Adrenal gland (tissue), 9 donors: ENCODE measurements at regions not wholly inside any gene's neighbourhood (a gene's known extent, or its start where the extent isn't known, plus 50 kb on each side); places are given as distances from the start of the nearest gene placed in this dataset.

Source experiments
- DNase-seq, 7 donors: peaks; one replicate each; pipeline ENCODE4 v3.0.0-alpha.2; 2019 to 2020
- H3K27ac ChIP-seq, 5 donors: fragments of 200-600 bp; sonication (generic) in 4 of 5; 1 replicate in 3 of 5; 2 replicates in 2 of 5; pipeline versions ENCODE4 v1.5.1 to v1.8.0; 2016 to 2020; ENCODE audit warnings: mild to moderate bottlenecking in 1 of 5
- H3K27me3 ChIP-seq: fragments of 200-600 bp; 2 replicates; pipeline ENCODE4 v1.8.0; 2021
- H3K36me3 ChIP-seq, 2 donors: fragments of 200-600 bp; replicated peaks in 1 of 2; 1 replicate in 1 of 2; 2 replicates in 1 of 2; pipeline versions ENCODE4 v1.5.1 to v1.8.0; 2018 to 2022
- H3K4me1 ChIP-seq, 2 donors: fragments of 200-600 bp; replicated peaks in 1 of 2; 1 replicate in 1 of 2; 2 replicates in 1 of 2; pipeline versions ENCODE4 v1.5.1 to v1.8.0; 2018 to 2021
- H3K4me3 ChIP-seq, 4 donors: fragments of 200-600 bp; sonication (generic) in 3 of 4; one replicate each; pipeline ENCODE4 v1.5.1; 2016 to 2018
- H3K9me3 ChIP-seq, 3 donors: fragments of 200-600 bp; sonication (generic) in 1 of 3; replicated peaks in 1 of 3; 1 replicate in 2 of 3; 2 replicates in 1 of 3; pipeline versions ENCODE4 v1.5.1 to v1.8.0; 2016 to 2021
- CTCF ChIP-seq, 6 experiments: fragments of 450-650 bp in 4 of 6; fragments of 200-600 bp in 2 of 6; sonication (generic) in 1 of 6; IDR thresholded peaks; 1 replicate in 5 of 6; 2 replicates in 1 of 6; pipeline versions ENCODE4 v1.5.1 to v1.8.0; 2016 to 2021; ENCODE audit warnings: antibody characterized with exemption in 6 of 6, mild to moderate bottlenecking in 2 of 6, moderate library complexity in 1 of 6
- POLR2A ChIP-seq, 2 donors: fragments of 450-650 bp; IDR thresholded peaks; one replicate each; pipeline ENCODE4 v1.6.1; 2017; ENCODE audit warnings: antibody characterized with exemption in 2 of 2, mild to moderate bottlenecking in 2 of 2, moderate library complexity in 1 of 2
- WGBS, 4 donors: extraction: QIAGEN DNeasy Blood & Tissue Kit in 2 of 4; methylation state at CpG; one replicate each; pipeline versions ENCODE4 v1.1.5 to v1.1.7; 2013 to 2017; 5-methylcytosine and 5-hydroxymethylcytosine counted together
- intact Hi-C, 2 donors: fragments of 100-400 bp; cut with DNase I; formaldehyde crosslinking; loops; one replicate each; pipeline versions ENCODE4 v1.14.1 to v1.15.0; 2022 to 2023
- donor health status: healthy with polysubstance abuse.
- donor health status: Bipolar disorder and iron deficiency.
- donor health status: DM: yes; HTN: yes; CAD: no.
- donor health status: DM: no; HTN: no; CAD: no.
- donor health status: DM: no; HTN: no; CAD: no.

GRCh38 chr11:112467721-112468120 lies 207.1 kb upstream of the PLET1 start:
- no peak for DNase-seq
- intact Hi-C loops: no loop called here
- Histone ChIP-seq H3K36me3 (no peaks in the 10 kb centered on the region), H3K9me3 (no peaks in the 10 kb centered on the region), H3K27me3 (no peaks in the 10 kb centered on the region), H3K27ac (no peak overlapping the region), H3K4me1 (no peaks in the 10 kb centered on the region), H3K4me3 (no peak overlapping the region)
- 91 to 96% (median 92%) methylated on average over 3 of the region's 3 CpGs for WGBS, 4 donors
- TF ChIP-seq CTCF (IDR thresholded peaks at IDR 0.05) (no peak), POLR2A (IDR thresholded peaks at IDR 0.05) (no peak)

GRCh38 chr11:112469376-112469775 lies 208.7 kb upstream of the PLET1 start:
- Histone ChIP-seq H3K9me3 (no peaks in the 10 kb centered on the region), H3K4me1 (no peaks in the 10 kb centered on the region), H3K36me3 (no peaks in the 10 kb centered on the region), H3K27ac (no peak overlapping the region), H3K4me3 (no peak overlapping the region), H3K27me3 (no peaks in the 10 kb centered on the region)
- TF ChIP-seq CTCF (IDR thresholded peaks at IDR 0.05) (no peak), POLR2A (IDR thresholded peaks at IDR 0.05) (no peak)
- no peak for DNase-seq
- intact Hi-C loops: no loop called here
- 80 to 91% (median 87%) methylated on average over 4 of the region's 4 CpGs for WGBS, 4 donors

- no peaks in the 10 kb centered on the region for H3K36me3 ChIP-seq
- TF ChIP-seq POLR2A (IDR thresholded peaks at IDR 0.05): no peak
- no peak for TF ChIP-seq CTCF (IDR thresholded peaks at IDR 0.05)
- H3K27me3 ChIP-seq: no peaks in the 10 kb centered on the region
- H3K4me3 ChIP-seq: no peak overlapping the region
- no peaks in the 10 kb centered on the region for H3K9me3 ChIP-seq
- DNase-seq: no peak
- intact Hi-C loops: no loop called here
- WGBS, 4 donors: 61 to 79% (median 77%) methylated on average over 4 of the region's 4 CpGs
- H3K4me1 ChIP-seq: no peaks in the 10 kb centered on the region
- no peak overlapping the region for H3K27ac ChIP-seq
Measured at GRCh38 chr11:112470355-112470754, 209.7 kb upstream of the PLET1 start.

GRCh38 chr11:112471731-112472130 lies 211.1 kb upstream of the PLET1 start:
- Histone ChIP-seq H3K9me3 (no peaks in the 10 kb centered on the region), H3K4me1 (no peaks in the 10 kb centered on the region), H3K27me3 (no peaks in the 10 kb centered on the region), H3K4me3 (no peak overlapping the region), H3K27ac (no peak overlapping the region), H3K36me3 (no peaks in the 10 kb centered on the region)
- WGBS, 4 donors: 65 to 76% (median 73%) methylated on average over 5 of the region's 5 CpGs
- TF ChIP-seq POLR2A (IDR thresholded peaks at IDR 0.05) (no peak), CTCF (IDR thresholded peaks at IDR 0.05) (no peak)
- intact Hi-C loops: no loop called here
- DNase-seq: no peak
